ENCODE measurements at regions not wholly inside any gene's neighbourhood (a gene's known extent, or its start where the extent isn't known, plus 50 kb on each side); places are given as distances from the start of the nearest gene placed in this dataset.

DNA sequence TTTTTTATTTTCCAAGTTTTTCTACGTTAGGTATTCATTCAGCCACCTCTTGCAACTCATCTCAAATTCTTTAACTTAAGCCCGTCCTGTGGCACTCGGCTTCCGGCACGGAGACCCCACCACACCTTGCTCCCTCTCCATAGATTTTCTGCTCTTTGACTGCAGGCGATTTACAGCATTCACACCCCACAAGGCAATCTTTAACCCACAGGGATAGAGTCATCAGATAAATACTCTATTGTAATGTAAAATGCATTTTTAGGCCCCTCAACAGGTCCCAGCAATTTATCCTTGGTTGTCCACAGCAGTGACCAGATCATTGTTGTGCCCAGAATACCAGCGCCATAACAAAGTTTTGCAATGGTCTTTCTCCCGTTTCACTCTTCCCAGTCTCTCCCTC, 132.3 kb upstream of the EPHA4 start:
- TF ChIP-seq TEAD4 (IDR thresholded peaks at IDR 0.05) (no peak), CREB1 (IDR thresholded peaks at IDR 0.05; ENCODE audit: low read depth) (no peak), CEBPB (IDR thresholded peaks at IDR 0.05) (no peak), TCF12 (IDR thresholded peaks at IDR 0.05; ENCODE audit: low read depth) (no peak), FOXM1 (IDR thresholded peaks at IDR 0.05; ENCODE audit: borderline replicate concordance, low read depth) (no peak)

DNA sequence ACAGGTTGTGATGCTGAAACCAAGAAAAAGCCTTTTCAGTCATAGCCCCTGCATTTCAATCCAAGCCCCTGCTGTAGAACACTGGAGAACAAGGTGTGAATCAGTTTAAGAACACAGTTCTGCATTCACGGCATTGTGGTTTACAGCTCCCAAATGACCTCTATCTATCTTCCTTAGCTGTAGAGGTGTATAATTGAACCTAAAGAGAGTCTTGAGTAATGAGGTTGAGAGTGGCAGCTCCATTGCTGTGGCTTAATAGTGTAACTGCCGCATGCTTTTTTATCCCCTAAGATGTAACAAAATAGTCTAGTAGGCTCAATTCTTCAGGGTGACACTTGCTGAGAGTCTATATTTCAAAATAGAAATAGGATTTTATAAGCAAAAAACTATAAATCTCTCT, 121.3 kb upstream of the EPHA4 start:
- TF ChIP-seq ZBTB7A (IDR thresholded peaks at IDR 0.05; ENCODE audit: low read depth) (no peak), FOXM1 (IDR thresholded peaks at IDR 0.05; ENCODE audit: borderline replicate concordance, low read depth) (no peak), RAD21 (IDR thresholded peaks at IDR 0.05; ENCODE audit: low read depth) (no peak), TEAD4 (IDR thresholded peaks at IDR 0.05) (no peak), TCF12 (IDR thresholded peaks at IDR 0.05; ENCODE audit: low read depth) (no peak), TAF1 (IDR thresholded peaks at IDR 0.05; ENCODE audit: low read depth) (no peak), CREB1 (IDR thresholded peaks at IDR 0.05; ENCODE audit: low read depth) (no peak), YY1 (IDR thresholded peaks at IDR 0.05; ENCODE audit: low read depth) (no peak), EP300 (IDR thresholded peaks at IDR 0.05; ENCODE audit: borderline replicate concordance) (no peak), CEBPB (IDR thresholded peaks at IDR 0.05) (no peak), EGR1 (IDR thresholded peaks at IDR 0.05) (no peak), NFIC (IDR thresholded peaks at IDR 0.05) (no peak)
- TF ChIP-seq, protein P1, sequence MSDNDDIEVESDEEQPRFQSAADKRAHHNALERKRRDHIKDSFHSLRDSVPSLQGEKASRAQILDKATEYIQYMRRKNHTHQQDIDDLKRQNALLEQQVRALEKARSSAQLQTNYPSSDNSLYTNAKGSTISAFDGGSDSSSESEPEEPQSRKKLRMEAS (IDR thresholded peaks at IDR 0.05): no peak
- TF ChIP-seq, protein P2, sequence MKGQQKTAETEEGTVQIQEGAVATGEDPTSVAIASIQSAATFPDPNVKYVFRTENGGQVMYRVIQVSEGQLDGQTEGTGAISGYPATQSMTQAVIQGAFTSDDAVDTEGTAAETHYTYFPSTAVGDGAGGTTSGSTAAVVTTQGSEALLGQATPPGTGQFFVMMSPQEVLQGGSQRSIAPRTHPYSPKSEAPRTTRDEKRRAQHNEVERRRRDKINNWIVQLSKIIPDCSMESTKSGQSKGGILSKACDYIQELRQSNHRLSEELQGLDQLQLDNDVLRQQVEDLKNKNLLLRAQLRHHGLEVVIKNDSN (IDR thresholded peaks at IDR 0.05): no peak
- TF ChIP-seq, protein P3, sequence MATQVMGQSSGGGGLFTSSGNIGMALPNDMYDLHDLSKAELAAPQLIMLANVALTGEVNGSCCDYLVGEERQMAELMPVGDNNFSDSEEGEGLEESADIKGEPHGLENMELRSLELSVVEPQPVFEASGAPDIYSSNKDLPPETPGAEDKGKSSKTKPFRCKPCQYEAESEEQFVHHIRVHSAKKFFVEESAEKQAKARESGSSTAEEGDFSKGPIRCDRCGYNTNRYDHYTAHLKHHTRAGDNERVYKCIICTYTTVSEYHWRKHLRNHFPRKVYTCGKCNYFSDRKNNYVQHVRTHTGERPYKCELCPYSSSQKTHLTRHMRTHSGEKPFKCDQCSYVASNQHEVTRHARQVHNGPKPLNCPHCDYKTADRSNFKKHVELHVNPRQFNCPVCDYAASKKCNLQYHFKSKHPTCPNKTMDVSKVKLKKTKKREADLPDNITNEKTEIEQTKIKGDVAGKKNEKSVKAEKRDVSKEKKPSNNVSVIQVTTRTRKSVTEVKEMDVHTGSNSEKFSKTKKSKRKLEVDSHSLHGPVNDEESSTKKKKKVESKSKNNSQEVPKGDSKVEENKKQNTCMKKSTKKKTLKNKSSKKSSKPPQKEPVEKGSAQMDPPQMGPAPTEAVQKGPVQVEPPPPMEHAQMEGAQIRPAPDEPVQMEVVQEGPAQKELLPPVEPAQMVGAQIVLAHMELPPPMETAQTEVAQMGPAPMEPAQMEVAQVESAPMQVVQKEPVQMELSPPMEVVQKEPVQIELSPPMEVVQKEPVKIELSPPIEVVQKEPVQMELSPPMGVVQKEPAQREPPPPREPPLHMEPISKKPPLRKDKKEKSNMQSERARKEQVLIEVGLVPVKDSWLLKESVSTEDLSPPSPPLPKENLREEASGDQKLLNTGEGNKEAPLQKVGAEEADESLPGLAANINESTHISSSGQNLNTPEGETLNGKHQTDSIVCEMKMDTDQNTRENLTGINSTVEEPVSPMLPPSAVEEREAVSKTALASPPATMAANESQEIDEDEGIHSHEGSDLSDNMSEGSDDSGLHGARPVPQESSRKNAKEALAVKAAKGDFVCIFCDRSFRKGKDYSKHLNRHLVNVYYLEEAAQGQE (IDR thresholded peaks at IDR 0.05; ENCODE audit: low read depth): no peak

DNA sequence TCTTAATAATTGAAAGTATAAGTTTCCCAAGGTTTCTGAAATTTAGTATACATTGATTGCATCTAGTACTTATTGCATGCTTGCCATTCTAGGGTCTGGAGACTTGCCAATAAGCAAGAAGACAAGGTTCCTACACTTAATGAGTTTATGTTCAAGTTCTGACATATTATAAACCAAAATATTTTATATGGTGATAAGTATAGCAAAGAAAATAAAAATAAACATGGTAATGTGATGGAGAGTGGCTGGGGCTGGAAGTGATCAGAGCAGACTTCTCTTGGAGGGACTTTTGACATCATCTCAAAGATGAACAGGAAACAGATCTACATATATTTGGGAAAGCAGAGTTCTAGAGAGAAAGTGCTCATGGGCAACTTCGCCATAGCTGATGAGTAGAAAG, 119.5 kb upstream of the EPHA4 start:
- TF ChIP-seq TAF1 (IDR thresholded peaks at IDR 0.05; ENCODE audit: low read depth): no peak
- no peak for TF ChIP-seq TCF12 (IDR thresholded peaks at IDR 0.05; ENCODE audit: low read depth)
- no peak for TF ChIP-seq YY1 (IDR thresholded peaks at IDR 0.05; ENCODE audit: low read depth)
- TF ChIP-seq TEAD4 (IDR thresholded peaks at IDR 0.05): no peak
- TF ChIP-seq, protein P2 (IDR thresholded peaks at IDR 0.05): no peak
- no peak for TF ChIP-seq ZBTB7A (IDR thresholded peaks at IDR 0.05; ENCODE audit: low read depth)
- no peak for TF ChIP-seq EGR1 (IDR thresholded peaks at IDR 0.05)
- no peak for TF ChIP-seq CREB1 (IDR thresholded peaks at IDR 0.05; ENCODE audit: low read depth)
- TF ChIP-seq, protein P1 (IDR thresholded peaks at IDR 0.05): no peak
- TF ChIP-seq NFIC (IDR thresholded peaks at IDR 0.05): no peak
- no peak for TF ChIP-seq RAD21 (IDR thresholded peaks at IDR 0.05; ENCODE audit: low read depth)
- TF ChIP-seq CEBPB (IDR thresholded peaks at IDR 0.05): no peak
- TF ChIP-seq, protein P3 (IDR thresholded peaks at IDR 0.05; ENCODE audit: low read depth): no peak
- no peak for TF ChIP-seq FOXM1 (IDR thresholded peaks at IDR 0.05; ENCODE audit: borderline replicate concordance, low read depth)
- TF ChIP-seq EP300 (IDR thresholded peaks at IDR 0.05; ENCODE audit: borderline replicate concordance): no peak

DNA sequence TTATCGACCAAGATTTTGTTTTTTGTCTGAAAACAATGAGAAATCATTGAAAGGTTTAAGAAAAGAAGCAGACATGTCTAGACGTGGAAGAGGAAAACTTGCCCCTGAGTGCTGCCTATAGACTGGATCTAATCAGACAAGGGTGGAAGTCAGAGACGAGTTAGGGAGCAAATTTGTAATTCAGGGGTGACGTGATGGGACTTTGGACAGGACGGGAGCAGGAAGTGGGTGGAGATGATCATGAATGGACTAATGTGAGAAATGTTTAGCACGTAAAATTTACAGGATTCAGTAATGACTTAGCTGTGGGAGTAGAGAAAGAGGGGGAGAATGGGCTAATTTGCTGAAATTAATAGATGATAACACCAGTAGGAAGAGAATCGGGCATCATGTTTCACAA, 117.0 kb upstream of the EPHA4 start:
- no peak for TF ChIP-seq ZBTB7A (IDR thresholded peaks at IDR 0.05; ENCODE audit: low read depth)
- no peak for TF ChIP-seq NFIC (IDR thresholded peaks at IDR 0.05)
- no peak for TF ChIP-seq RAD21 (IDR thresholded peaks at IDR 0.05; ENCODE audit: low read depth)

DNA sequence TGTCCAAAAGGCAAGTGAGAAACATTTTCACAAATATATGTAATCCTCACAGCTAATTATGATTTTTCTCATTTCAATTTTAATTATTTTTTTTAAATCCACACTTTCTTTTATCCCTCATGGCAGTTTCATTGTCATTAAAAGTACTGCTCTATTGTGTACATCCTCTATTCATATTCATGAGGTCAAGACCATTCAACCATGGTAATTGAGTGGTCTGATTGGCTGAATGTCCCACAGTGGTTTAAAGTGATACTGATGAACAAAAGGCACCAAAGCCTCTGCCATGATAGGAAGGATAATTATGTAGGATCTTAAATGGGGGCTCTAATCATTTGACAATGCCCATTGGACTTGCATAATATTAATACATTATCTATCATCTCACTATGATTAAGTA, 108.4 kb upstream of the EPHA4 start:
- TF ChIP-seq EP300 (IDR thresholded peaks at IDR 0.05; ENCODE audit: borderline replicate concordance): no peak
- TF ChIP-seq, protein P3 (IDR thresholded peaks at IDR 0.05; ENCODE audit: low read depth): no peak
- TF ChIP-seq YY1 (IDR thresholded peaks at IDR 0.05; ENCODE audit: low read depth): no peak
- TF ChIP-seq CEBPB (IDR thresholded peaks at IDR 0.05): no peak
- no peak for TF ChIP-seq TAF1 (IDR thresholded peaks at IDR 0.05; ENCODE audit: low read depth)
- no peak for TF ChIP-seq EGR1 (IDR thresholded peaks at IDR 0.05)

All from Ishikawa (cell line).